Right lobe of liver (tissue), 6 donors: ENCODE measurements at regions not wholly inside any gene's neighbourhood (a gene's known extent, or its start where the extent isn't known, plus 50 kb on each side); places are given as distances from the start of the nearest gene placed in this dataset.

Experiments used
- ATAC-seq, 4 donors: fragments of 200-7000 bp; cut with Tn5 transposase; one replicate each; pipeline ENCODE4 v1.9.1; 2020; ENCODE audit warnings: mild to moderate bottlenecking in 4 of 4, moderate library complexity in 4 of 4
- DNase-seq, 3 donors: peaks; one replicate each; pipeline ENCODE4 v3.0.0-alpha.2; 2020
- H3K27ac ChIP-seq, 3 donors: fragments of 200-600 bp; one replicate each; pipeline ENCODE4 v1.8.0; 2022
- H3K27me3 ChIP-seq, 2 donors: fragments of 200-600 bp; one replicate each; pipeline ENCODE4 v1.8.0; 2022
- H3K36me3 ChIP-seq, 4 donors: fragments of 200-600 bp; sonication (generic) in 1 of 4; one replicate each; pipeline versions ENCODE4 v1.5.1 to v1.8.0; 2017 to 2022; ENCODE audit warnings: control low read depth in 1 of 4
- H3K4me1 ChIP-seq, 4 donors: fragments of 200-600 bp; sonication (generic) in 1 of 4; one replicate each; pipeline versions ENCODE4 v1.5.1 to v1.8.0; 2017 to 2022; ENCODE audit warnings: control low read depth in 1 of 4
- H3K4me3 ChIP-seq, 3 donors: fragments of 200-600 bp; one replicate each; pipeline ENCODE4 v1.8.0; 2022
- H3K9me3 ChIP-seq, 4 donors: fragments of 200-600 bp; sonication (generic) in 1 of 4; one replicate each; pipeline versions ENCODE4 v1.5.1 to v1.8.0; 2017 to 2022; ENCODE audit warnings: control low read depth in 1 of 4
- POLR2A ChIP-seq: fragments of 450-650 bp; IDR thresholded peaks from one replicate; pipeline ENCODE4 v1.6.1; 2017; ENCODE audit warnings: antibody characterized with exemption, mild to moderate bottlenecking
- WGBS: methylation state at CpG from one replicate; pipeline ENCODE4 v1.1.6; 2018; ENCODE audit warnings: low coverage, low lambda C conversion rate; ENCODE audit not compliant: insufficient coverage; ENCODE audit errors: missing lambda C conversion rate; 5-methylcytosine and 5-hydroxymethylcytosine counted together
- intact Hi-C, 2 donors: fragments of 100-400 bp; cut with DNase I; formaldehyde crosslinking; loops; one replicate each; pipeline versions ENCODE4 v1.11.2 to v1.14.1; 2022
- TF ChIP-seq, protein P1 (sequence below), 4 donors: fragments of 200-600 bp in 3 of 4; fragments of 450-650 bp in 1 of 4; IDR thresholded peaks; one replicate each; pipeline versions ENCODE4 v1.5.1 to v1.8.0; 2016 to 2022; ENCODE audit warnings: antibody characterized with exemption in 4 of 4, mild to moderate bottlenecking in 2 of 4
- donor health status: DM: no; HTN: yes; CAD: no.
- donor health status: DM: no; HTN: no; CAD: no.
- donor health status: DM: no; HTN: no; CAD: no.
- donor health status: DM: no; HTN: yes; CAD: no.
- donor health status: DM: no; HTN: yes; CAD: no.

DNA sequence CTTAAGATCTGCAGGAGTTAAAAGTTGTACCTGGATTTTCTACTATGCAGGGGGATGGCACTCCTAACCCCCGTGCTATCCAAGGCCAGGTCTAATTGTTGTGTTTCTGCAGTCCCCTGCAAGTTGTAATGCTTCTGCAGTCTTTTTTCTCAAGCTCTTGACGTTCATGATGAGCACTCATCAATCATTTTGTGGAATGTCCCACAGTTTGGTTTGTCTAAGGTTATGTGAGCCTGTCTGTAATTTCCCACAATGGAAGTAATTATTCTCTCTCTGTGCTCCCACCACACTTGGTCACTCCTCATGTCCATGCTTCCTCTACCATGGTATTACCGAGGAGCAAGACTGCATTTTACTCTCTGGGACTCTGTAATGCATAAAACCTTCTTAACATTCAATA is 107.6 kb upstream of the SSTR4 start:
- Histone ChIP-seq H3K36me3 (no peaks in the 10 kb centered on the region), H3K27ac (no peak overlapping the region), H3K9me3 (no peaks in the 10 kb centered on the region), H3K4me3 (no peak overlapping the region), H3K4me1 (no peaks in the 10 kb centered on the region), H3K27me3 (no peaks in the 10 kb centered on the region)
- WGBS, result 55% methylated on average over 3 of the region's 3 CpGs
- intact Hi-C loops, result no loop called here
- TF ChIP-seq POLR2A, result no peak
- TF ChIP-seq, protein P1, sequence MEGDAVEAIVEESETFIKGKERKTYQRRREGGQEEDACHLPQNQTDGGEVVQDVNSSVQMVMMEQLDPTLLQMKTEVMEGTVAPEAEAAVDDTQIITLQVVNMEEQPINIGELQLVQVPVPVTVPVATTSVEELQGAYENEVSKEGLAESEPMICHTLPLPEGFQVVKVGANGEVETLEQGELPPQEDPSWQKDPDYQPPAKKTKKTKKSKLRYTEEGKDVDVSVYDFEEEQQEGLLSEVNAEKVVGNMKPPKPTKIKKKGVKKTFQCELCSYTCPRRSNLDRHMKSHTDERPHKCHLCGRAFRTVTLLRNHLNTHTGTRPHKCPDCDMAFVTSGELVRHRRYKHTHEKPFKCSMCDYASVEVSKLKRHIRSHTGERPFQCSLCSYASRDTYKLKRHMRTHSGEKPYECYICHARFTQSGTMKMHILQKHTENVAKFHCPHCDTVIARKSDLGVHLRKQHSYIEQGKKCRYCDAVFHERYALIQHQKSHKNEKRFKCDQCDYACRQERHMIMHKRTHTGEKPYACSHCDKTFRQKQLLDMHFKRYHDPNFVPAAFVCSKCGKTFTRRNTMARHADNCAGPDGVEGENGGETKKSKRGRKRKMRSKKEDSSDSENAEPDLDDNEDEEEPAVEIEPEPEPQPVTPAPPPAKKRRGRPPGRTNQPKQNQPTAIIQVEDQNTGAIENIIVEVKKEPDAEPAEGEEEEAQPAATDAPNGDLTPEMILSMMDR (IDR thresholded peaks at IDR 0.05), result no peak
- no peak for DNase-seq
- no peak for ATAC-seq

- intact Hi-C loops, result no loop called here
- 56% methylated on average over 7 of the region's 7 CpGs for WGBS
- no peaks in the 10 kb centered on the region for H3K27me3 ChIP-seq
- H3K27ac ChIP-seq, result no peak overlapping the region
- H3K36me3 ChIP-seq, result no peaks in the 10 kb centered on the region
- no peaks in the 10 kb centered on the region for H3K4me1 ChIP-seq
- TF ChIP-seq, protein P1 (IDR thresholded peaks at IDR 0.05), result no peak
- no peak for TF ChIP-seq POLR2A
- no peak overlapping the region for H3K4me3 ChIP-seq
- no peak for DNase-seq
- no peak for ATAC-seq
- H3K9me3 ChIP-seq, result no peaks in the 10 kb centered on the region
Measured at GRCh38 chr20:22928679-22929078, 106.4 kb upstream of the SSTR4 start.

- Histone ChIP-seq H3K4me1 (no peaks in the 10 kb centered on the region), H3K9me3 (no peaks in the 10 kb centered on the region), H3K36me3 (no peaks in the 10 kb centered on the region), H3K27me3 (no peaks in the 10 kb centered on the region), H3K4me3 (no peak overlapping the region), H3K27ac (no peak overlapping the region)
- TF ChIP-seq, protein P1 (IDR thresholded peaks at IDR 0.05), result no peak
- TF ChIP-seq POLR2A, result no peak
- no peak for ATAC-seq
- DNase-seq, result no peak
- intact Hi-C loops, result no loop called here
- WGBS, result 82% methylated on average over 2 of the region's 2 CpGs
Measured at GRCh38 chr20:22929661-22930060, 105.5 kb upstream of the SSTR4 start.

DNA sequence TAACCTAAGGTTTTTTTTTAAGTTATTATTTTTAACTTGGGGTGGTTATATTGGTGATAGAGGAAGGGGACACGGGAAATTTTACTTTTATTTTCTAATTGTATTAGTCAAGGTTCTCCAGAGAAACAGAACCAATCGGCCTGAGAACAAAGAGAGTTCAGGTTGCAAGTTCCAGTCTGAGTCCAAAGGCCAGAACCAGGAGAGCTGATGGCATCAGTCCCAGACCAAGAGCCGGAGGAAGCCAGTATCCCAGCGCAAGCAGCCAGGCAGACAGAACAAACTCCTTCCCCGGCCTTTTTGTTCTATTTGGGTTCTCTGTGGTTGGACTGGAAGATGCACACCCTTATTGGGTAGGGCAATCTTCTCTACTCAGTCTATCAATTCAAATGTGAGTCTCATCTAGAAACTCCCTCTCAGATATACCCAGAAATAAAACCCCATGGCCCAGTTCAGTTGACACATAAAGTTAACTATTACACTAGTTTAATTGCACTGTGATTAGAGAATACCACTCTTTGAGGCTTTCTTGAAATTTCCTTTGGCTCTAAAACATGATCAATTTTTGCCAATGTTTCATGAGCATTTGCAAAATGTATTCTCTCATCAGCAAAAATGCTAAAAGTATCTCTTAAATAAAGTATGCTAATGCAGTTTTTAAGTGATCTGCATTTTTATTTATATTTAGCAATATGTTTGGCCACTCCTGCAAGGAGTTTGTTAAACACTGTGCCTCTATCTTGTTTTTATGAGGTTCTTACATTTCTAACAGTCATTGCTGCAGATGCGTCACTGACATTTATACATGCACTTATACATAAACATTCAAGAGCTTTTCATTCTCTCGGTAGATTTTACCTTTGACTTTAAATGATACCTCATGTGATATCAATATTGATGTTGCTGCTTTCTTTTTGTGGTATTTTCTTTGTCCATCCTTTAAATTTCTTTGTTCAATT is 103.2 kb upstream of the SSTR4 start:
- Histone ChIP-seq H3K9me3 (no peaks in the 10 kb centered on the region), H3K4me1 (no peaks in the 10 kb centered on the region), H3K27me3 (no peaks in the 10 kb centered on the region), H3K4me3 (no peak overlapping the region), H3K36me3 (no peaks in the 10 kb centered on the region), H3K27ac (no peak overlapping the region)
- intact Hi-C loops, result no loop called here
- TF ChIP-seq POLR2A, result no peak
- TF ChIP-seq, protein P1 (IDR thresholded peaks at IDR 0.05), result no peak
- 44% methylated on average over 5 of the region's 7 CpGs for WGBS
- peak; percentile 99 to 100 (median 100) for ATAC-seq
- DNase-seq, result peak; percentile 42 to 78 (median 67)
